H9 (cell line): ENCODE measurements at regions not wholly inside any gene's neighbourhood (a gene's known extent, or its start where the extent isn't known, plus 50 kb on each side); places are given as distances from the start of the nearest gene placed in this dataset.

ENCODE experiments used
- DNase-seq: peaks from one replicate; pipeline ENCODE4 v3.0.0-alpha.2; 2017
- H2AFZ ChIP-seq: one replicate; pipeline ENCODE4 v1.6.1; 2013; ENCODE audit warnings: mild to moderate bottlenecking, low read length, control low read depth, moderate library complexity
- H2AK5ac ChIP-seq: 2 replicates; pipeline ENCODE4 v1.6.1; 2013; ENCODE audit warnings: low read length, control low read depth, mixed read lengths; ENCODE audit not compliant: insufficient read length
- H2BK120ac ChIP-seq: one replicate; pipeline ENCODE4 v1.6.1; 2013; ENCODE audit warnings: low read depth, mild to moderate bottlenecking, low read length, control low read depth, inconsistent platforms; ENCODE audit not compliant: poor library complexity, severe bottlenecking
- H2BK12ac ChIP-seq: 2 replicates; pipeline ENCODE4 v1.6.1; 2013; ENCODE audit warnings: low read length, control low read depth, mixed read lengths, low read depth; ENCODE audit not compliant: insufficient read length
- H2BK15ac ChIP-seq: 2 replicates; pipeline ENCODE4 v1.6.1; 2013; ENCODE audit warnings: low read depth, low read length, control low read depth
- H2BK20ac ChIP-seq: one replicate; pipeline ENCODE4 v1.6.1; 2013; ENCODE audit warnings: low read depth, mild to moderate bottlenecking, low read length, control low read depth, inconsistent platforms; ENCODE audit not compliant: poor library complexity, severe bottlenecking
- H2BK5ac ChIP-seq: 2 replicates; pipeline ENCODE4 v1.6.1; 2013; ENCODE audit warnings: low read length, control low read depth, mixed read lengths; ENCODE audit not compliant: insufficient read length
- H3K14ac ChIP-seq: 2 replicates; pipeline ENCODE4 v1.6.1; 2013; ENCODE audit warnings: low read length, control low read depth; ENCODE audit not compliant: insufficient read depth
- H3K18ac ChIP-seq: 2 replicates; pipeline ENCODE4 v1.6.1; 2013; ENCODE audit warnings: low read depth, mild to moderate bottlenecking, mixed read lengths, low read length, control low read depth; ENCODE audit not compliant: insufficient read length
- H3K23ac ChIP-seq: 2 replicates; pipeline ENCODE4 v1.6.1; 2013; ENCODE audit warnings: low read length, control low read depth, mixed read lengths, low read depth; ENCODE audit not compliant: insufficient read length
- H3K23me2 ChIP-seq: 2 replicates; pipeline ENCODE4 v1.6.1; 2013; ENCODE audit warnings: low read depth, mild to moderate bottlenecking, mixed read lengths, low read length, control low read depth; ENCODE audit not compliant: insufficient read length, poor library complexity, severe bottlenecking
- H3K27ac ChIP-seq: 2 replicates; pipeline ENCODE4 v1.5.1; 2013; ENCODE audit warnings: low read length, control low read depth, mixed read lengths, low read depth; ENCODE audit not compliant: insufficient read length
- H3K27me3 ChIP-seq: 2 replicates; pipeline ENCODE4 v1.6.1; 2013; ENCODE audit warnings: low read length, control low read depth, inconsistent platforms; ENCODE audit not compliant: insufficient read depth
- H3K4ac ChIP-seq: 2 replicates; pipeline ENCODE4 v1.6.1; 2013; ENCODE audit warnings: low read depth, mild to moderate bottlenecking, control low read depth, inconsistent platforms, low read length, moderate library complexity
- H3K4me1 ChIP-seq: 2 replicates; pipeline ENCODE4 v1.6.1; 2013; ENCODE audit warnings: low read length, control low read depth, inconsistent platforms; ENCODE audit not compliant: insufficient read depth
- H3K4me2 ChIP-seq: 2 replicates; pipeline ENCODE4 v1.6.1; 2013; ENCODE audit warnings: low read length, control low read depth, mixed read lengths; ENCODE audit not compliant: insufficient read length, insufficient read depth
- H3K56ac ChIP-seq: 2 replicates; pipeline ENCODE4 v1.6.1; 2013; ENCODE audit warnings: low read depth, mild to moderate bottlenecking, mixed read lengths, low read length, control low read depth; ENCODE audit not compliant: insufficient read length
- H3K79me1 ChIP-seq: 2 replicates; pipeline ENCODE4 v1.6.1; 2013; ENCODE audit warnings: low read depth, mild to moderate bottlenecking, moderate library complexity, low read length, control low read depth, inconsistent platforms; ENCODE audit not compliant: insufficient read depth, poor library complexity, severe bottlenecking
- H3K79me2 ChIP-seq: 2 replicates; pipeline ENCODE4 v1.6.1; 2013; ENCODE audit warnings: low read length, control low read depth, inconsistent platforms; ENCODE audit not compliant: insufficient read depth
- H3K9ac ChIP-seq: 2 replicates; pipeline ENCODE4 v1.6.1; 2013; ENCODE audit warnings: low read length, control low read depth, mixed read lengths; ENCODE audit not compliant: insufficient read length; ENCODE audit errors: extremely low read depth
- H3K9me3 ChIP-seq: one replicate; pipeline ENCODE4 v1.6.1; 2013; ENCODE audit warnings: low read depth, low read length, inconsistent platforms; ENCODE audit not compliant: control insufficient read depth
- H3T11ph ChIP-seq: one replicate; pipeline ENCODE4 v1.6.1; 2013; ENCODE audit warnings: mild to moderate bottlenecking, low read length, control low read depth, inconsistent platforms
- H4K20me1 ChIP-seq: one replicate; pipeline ENCODE4 v1.6.1; 2013; ENCODE audit not compliant: control insufficient read depth, insufficient read length, insufficient read depth
- H4K5ac ChIP-seq: 2 replicates; pipeline ENCODE4 v1.6.1; 2013; ENCODE audit warnings: low read depth, mild to moderate bottlenecking, mixed read lengths, low read length, control low read depth; ENCODE audit not compliant: insufficient read length
- H4K8ac ChIP-seq: replicated peaks from 2 replicates; pipeline ENCODE4 v1.6.1; 2013; ENCODE audit warnings: low read length, control low read depth, mixed read lengths, low read depth; ENCODE audit not compliant: insufficient read length
- H4K91ac ChIP-seq: 2 replicates; pipeline ENCODE4 v1.6.1; 2013; ENCODE audit warnings: low read depth, mild to moderate bottlenecking, moderate library complexity, mixed read lengths, low read length, control low read depth; ENCODE audit not compliant: insufficient read length
- H3K27ac Mint-ChIP-seq, 3 experiments: 2 replicates in 2 of 3; 3 replicates in 1 of 3; pipeline ENCODE4 v1.8.0; 2020 to 2021; ENCODE audit warnings: mixed read lengths in 3 of 3, mild to moderate bottlenecking in 1 of 3, moderate library complexity in 1 of 3
- H3K27me3 Mint-ChIP-seq: 2 replicates; pipeline ENCODE4 v1.8.0; 2021; ENCODE audit warnings: low read depth, mild to moderate bottlenecking, moderate library complexity, mixed read lengths
- H3K36me3 Mint-ChIP-seq, 3 experiments: 2 replicates in 2 of 3; 3 replicates in 1 of 3; pipeline ENCODE4 v1.8.0; 2020 to 2021; ENCODE audit warnings: low read depth in 3 of 3, mixed read lengths in 3 of 3; ENCODE audit not compliant: insufficient read depth in 1 of 3
- H3K4me1 Mint-ChIP-seq, 2 experiments: 2 replicates each; pipeline ENCODE4 v1.8.0; 2020; ENCODE audit warnings: mixed read lengths in 2 of 2
- H3K4me3 Mint-ChIP-seq, 2 experiments: 2 replicates in 1 of 2; 3 replicates in 1 of 2; pipeline ENCODE4 v1.8.0; 2020 to 2021; ENCODE audit warnings: mild to moderate bottlenecking in 2 of 2, mixed read lengths in 2 of 2, moderate library complexity in 1 of 2
- H3K9me3 Mint-ChIP-seq, 2 experiments: 2 replicates in 1 of 2; 3 replicates in 1 of 2; pipeline ENCODE4 v1.8.0; 2020; ENCODE audit warnings: mild to moderate bottlenecking in 2 of 2, mixed read lengths in 2 of 2, moderate library complexity in 1 of 2
- CTCF ChIP-seq: fragments of 200-600 bp; sonication (generic); conservative IDR thresholded peaks from 3 replicates; pipeline ENCODE4 v1.8.0; 2021; ENCODE audit warnings: antibody characterized with exemption, mild to moderate bottlenecking
- WGBS: extraction: QIAGEN DNeasy Blood & Tissue Kit; methylation state at CpG from one replicate; pipeline ENCODE4 v1.1.7; 2013; ENCODE audit warnings: missing lambda C conversion rate, low lambda C conversion rate, mixed read lengths; ENCODE audit not compliant: insufficient read length; ENCODE audit errors: extremely low coverage; 5-methylcytosine and 5-hydroxymethylcytosine counted together

- no peaks in the 10 kb centered on the region for H4K20me1 ChIP-seq
- TF ChIP-seq CTCF = no peak
- no peak overlapping the region for H4K5ac ChIP-seq
- no peak overlapping the region for H3K4me2 ChIP-seq
- no peak overlapping the region for H2AFZ ChIP-seq
- no peak overlapping the region for H2BK15ac ChIP-seq
- no peak overlapping the region for H3K14ac ChIP-seq
- no peak overlapping the region for H2AK5ac ChIP-seq
- no peaks in the 10 kb centered on the region for H3K79me1 ChIP-seq
- no peak overlapping the region for H2BK20ac ChIP-seq
- no peaks in the 10 kb centered on the region for H3K23me2 ChIP-seq
- no peak overlapping the region for H3K56ac ChIP-seq
- no peak overlapping the region for H3K27ac Mint-ChIP-seq
- no peaks in the 10 kb centered on the region for H3K4me1 ChIP-seq
- no peaks in the 10 kb centered on the region for H3K27me3 ChIP-seq
- no peak overlapping the region for H2BK12ac ChIP-seq
- H3K4me1 Mint-ChIP-seq = peaks cover 9% of the 10 kb centered on the region in 2 experiments
- H3K9me3 ChIP-seq = no peaks in the 10 kb centered on the region
- no peak overlapping the region for H3K18ac ChIP-seq
- H3K27ac ChIP-seq = no peak overlapping the region
- no peak overlapping the region for H3K23ac ChIP-seq
- no peaks in the 10 kb centered on the region for H3K36me3 Mint-ChIP-seq
- H3K27me3 Mint-ChIP-seq = no peaks in the 10 kb centered on the region
- H4K8ac ChIP-seq = no peak overlapping the region
- H3K4ac ChIP-seq = no peak overlapping the region
- no peak overlapping the region for H3K4me3 Mint-ChIP-seq
- no CpG with 5 or more reads among the region's 1 CpG for WGBS
- no peaks in the 10 kb centered on the region for H3K9me3 Mint-ChIP-seq
- H3K79me2 ChIP-seq = no peaks in the 10 kb centered on the region
- no peak overlapping the region for H3T11ph ChIP-seq
- no peak for DNase-seq
- no peak overlapping the region for H4K91ac ChIP-seq
- H2BK120ac ChIP-seq = no peak overlapping the region
- H3K9ac ChIP-seq = no peak overlapping the region
- H2BK5ac ChIP-seq = no peak overlapping the region
Observed at GRCh38 chr15:87477026-87477425, 779.5 kb downstream of the NTRK3 start.
